SK-N-SH treated with all-trans-retinoic acid at 6 μM for 48 hours (cell line): ENCODE measurements at regions not wholly inside any gene's neighbourhood (a gene's known extent, or its start where the extent isn't known, plus 50 kb on each side); places are given as distances from the start of the nearest gene placed in this dataset.

Source experiments
- ATAC-seq: fragments of 200-7000 bp; cut with Tn5 transposase; 3 replicates; pipeline ENCODE4 v1.9.1; 2020; ENCODE audit warnings: mild to moderate bottlenecking, moderate library complexity
- ARNTL ChIP-seq: fragments of 450-650 bp; formaldehyde crosslinking; IDR thresholded peaks from 2 replicates; pipeline ENCODE4 v1.5.0; 2020; ENCODE audit warnings: low read depth, mild to moderate bottlenecking, moderate library complexity, borderline replicate concordance
- CSDC2 ChIP-seq: fragments of 250-450 bp; sonication (Bioruptor Pico); IDR thresholded peaks from 2 replicates; pipeline ENCODE4 v1.5.0; 2020; ENCODE audit warnings: mild to moderate bottlenecking, moderate library complexity
- ESRRG ChIP-seq: fragments of 250-450 bp; sonication (Bioruptor Pico); IDR thresholded peaks from 2 replicates; pipeline ENCODE4 v1.6.1; 2021; ENCODE audit warnings: mild to moderate bottlenecking
- GLIS3 ChIP-seq: fragments of 250-450 bp; sonication (Bioruptor Pico); IDR thresholded peaks from 2 replicates; pipeline ENCODE4 v1.5.0; 2020; ENCODE audit warnings: mild to moderate bottlenecking, moderate library complexity
- ISL1 ChIP-seq: fragments of 250-450 bp; sonication (Bioruptor Pico); IDR thresholded peaks from 2 replicates; pipeline ENCODE4 v2.1.2; 2022; ENCODE audit warnings: mild to moderate bottlenecking, moderate library complexity
- OSR1 ChIP-seq: fragments of 250-450 bp; sonication (Bioruptor Pico); IDR thresholded peaks from 2 replicates; pipeline ENCODE4 v1.8.0; 2022; ENCODE audit warnings: moderate library complexity, mild to moderate bottlenecking, inconsistent platforms
- PPARA ChIP-seq: fragments of 250-450 bp; sonication (Bioruptor Pico); IDR thresholded peaks from 2 replicates; pipeline ENCODE4 v1.5.0; 2020; ENCODE audit warnings: mild to moderate bottlenecking, borderline replicate concordance
- RARB ChIP-seq: fragments of 250-450 bp; sonication (Bioruptor Pico); IDR thresholded peaks from 2 replicates; pipeline ENCODE4 v1.8.0; 2021; ENCODE audit warnings: mild to moderate bottlenecking, moderate library complexity
- SNAI2 ChIP-seq: fragments of 250-450 bp; sonication (Bioruptor Pico); IDR thresholded peaks from 2 replicates; pipeline ENCODE4 v1.5.0; 2020; ENCODE audit warnings: mild to moderate bottlenecking, moderate library complexity
- TOX ChIP-seq: fragments of 250-450 bp; sonication (Bioruptor Pico); IDR thresholded peaks from 2 replicates; pipeline ENCODE4 v1.8.0; 2021; ENCODE audit warnings: mild to moderate bottlenecking, moderate library complexity, borderline replicate concordance
- ZC3H10 ChIP-seq: fragments of 250-450 bp; sonication (Bioruptor Pico); IDR thresholded peaks from 2 replicates; pipeline ENCODE4 v1.5.1; 2021; ENCODE audit warnings: mild to moderate bottlenecking, moderate library complexity
- ZFP3 ChIP-seq: fragments of 250-450 bp; sonication (Bioruptor Pico); IDR thresholded peaks from 2 replicates; pipeline ENCODE4 v1.5.0; 2020; ENCODE audit warnings: mild to moderate bottlenecking, moderate library complexity
- ZNF565 ChIP-seq: fragments of 450-650 bp; formaldehyde crosslinking; conservative IDR thresholded peaks from 2 replicates; pipeline ENCODE4 v1.5.0; 2020; ENCODE audit warnings: low read depth, mild to moderate bottlenecking, moderate library complexity
- ZNF70 ChIP-seq: fragments of 450-650 bp; formaldehyde crosslinking; IDR thresholded peaks from 2 replicates; pipeline ENCODE4 v1.5.0; 2020; ENCODE audit warnings: mild to moderate bottlenecking, moderate library complexity
- ZNF8 ChIP-seq: fragments of 450-650 bp; formaldehyde crosslinking; IDR thresholded peaks from 2 replicates; pipeline ENCODE4 v1.5.0; 2020; ENCODE audit warnings: mild to moderate bottlenecking, moderate library complexity
- TF ChIP-seq, protein P1 (sequence below): fragments of 250-450 bp; sonication (Bioruptor Pico); IDR thresholded peaks from 2 replicates; pipeline ENCODE4 v1.8.0; 2020; ENCODE audit warnings: mild to moderate bottlenecking, moderate library complexity, borderline replicate concordance
- TF ChIP-seq, protein P2 (sequence below): fragments of 250-450 bp; sonication (Bioruptor Pico); IDR thresholded peaks from 2 replicates; pipeline ENCODE4 v1.5.1; 2020; ENCODE audit warnings: low read depth, mild to moderate bottlenecking, moderate library complexity
- TF ChIP-seq, protein P3 (sequence below): fragments of 250-450 bp; sonication (Bioruptor Pico); IDR thresholded peaks from 2 replicates; pipeline ENCODE4 v1.5.0; 2020; ENCODE audit warnings: mild to moderate bottlenecking, moderate library complexity
- TF ChIP-seq, protein P4 (sequence below): fragments of 250-450 bp; sonication (Bioruptor Pico); IDR thresholded peaks from 2 replicates; pipeline ENCODE4 v1.5.1; 2021; ENCODE audit warnings: mild to moderate bottlenecking, moderate library complexity

DNA sequence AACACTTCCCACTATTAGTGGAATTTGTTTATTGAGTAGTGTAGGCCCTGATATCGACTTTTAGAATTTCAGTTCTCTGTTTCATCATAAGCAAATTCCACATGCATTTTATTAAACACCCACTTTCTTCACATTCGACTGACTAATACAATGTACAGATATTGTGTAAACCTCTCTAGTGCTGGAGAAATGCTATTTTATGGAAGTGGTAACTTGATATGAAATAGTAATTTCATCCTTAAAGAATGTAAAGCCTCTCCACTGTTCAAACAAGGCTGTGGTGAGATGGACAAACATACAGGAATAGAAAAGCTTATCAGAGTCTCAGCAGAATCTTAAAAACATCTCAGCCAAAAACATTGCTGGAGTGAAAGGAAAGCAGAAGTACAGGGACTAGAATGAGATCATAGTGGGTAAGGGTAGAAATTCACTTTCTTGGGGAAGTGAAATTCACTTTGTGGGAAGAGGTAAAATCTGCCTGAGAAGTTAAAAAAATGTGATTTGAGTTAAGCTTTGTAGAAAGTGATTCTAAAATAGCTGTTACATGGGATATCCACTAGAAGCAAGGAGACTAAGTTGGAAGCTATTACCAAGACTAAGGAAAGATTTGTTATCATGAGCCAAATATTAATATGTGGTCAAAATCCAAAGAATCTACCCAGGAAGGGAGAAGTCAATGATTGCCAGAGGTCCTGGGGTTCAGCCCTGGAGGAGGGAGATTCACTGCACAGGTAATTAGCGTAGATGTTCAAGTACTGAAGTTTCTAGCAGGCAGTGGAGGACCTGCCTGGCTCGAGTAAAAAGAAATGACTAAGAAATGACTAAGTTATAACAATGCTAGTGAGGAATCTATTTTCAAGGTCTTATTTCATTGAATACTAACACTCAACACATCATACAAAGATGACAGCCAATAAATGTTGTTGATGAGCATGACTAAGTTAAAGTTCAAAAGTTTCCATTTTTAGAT lies 398.3 kb upstream of the FAM47C start (continued):
- TF ChIP-seq ISL1 = no peak
- TF ChIP-seq PPARA (CRISPR knock-in tag) = no peak
- no peak for TF ChIP-seq ZNF565 (CRISPR knock-in tag)
- TF ChIP-seq, protein P1, sequence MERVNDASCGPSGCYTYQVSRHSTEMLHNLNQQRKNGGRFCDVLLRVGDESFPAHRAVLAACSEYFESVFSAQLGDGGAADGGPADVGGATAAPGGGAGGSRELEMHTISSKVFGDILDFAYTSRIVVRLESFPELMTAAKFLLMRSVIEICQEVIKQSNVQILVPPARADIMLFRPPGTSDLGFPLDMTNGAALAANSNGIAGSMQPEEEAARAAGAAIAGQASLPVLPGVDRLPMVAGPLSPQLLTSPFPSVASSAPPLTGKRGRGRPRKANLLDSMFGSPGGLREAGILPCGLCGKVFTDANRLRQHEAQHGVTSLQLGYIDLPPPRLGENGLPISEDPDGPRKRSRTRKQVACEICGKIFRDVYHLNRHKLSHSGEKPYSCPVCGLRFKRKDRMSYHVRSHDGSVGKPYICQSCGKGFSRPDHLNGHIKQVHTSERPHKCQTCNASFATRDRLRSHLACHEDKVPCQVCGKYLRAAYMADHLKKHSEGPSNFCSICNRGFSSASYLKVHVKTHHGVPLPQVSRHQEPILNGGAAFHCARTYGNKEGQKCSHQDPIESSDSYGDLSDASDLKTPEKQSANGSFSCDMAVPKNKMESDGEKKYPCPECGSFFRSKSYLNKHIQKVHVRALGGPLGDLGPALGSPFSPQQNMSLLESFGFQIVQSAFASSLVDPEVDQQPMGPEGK (CRISPR knock-in tag) = no peak
- TF ChIP-seq ARNTL (CRISPR knock-in tag) = no peak
- TF ChIP-seq, protein P2, sequence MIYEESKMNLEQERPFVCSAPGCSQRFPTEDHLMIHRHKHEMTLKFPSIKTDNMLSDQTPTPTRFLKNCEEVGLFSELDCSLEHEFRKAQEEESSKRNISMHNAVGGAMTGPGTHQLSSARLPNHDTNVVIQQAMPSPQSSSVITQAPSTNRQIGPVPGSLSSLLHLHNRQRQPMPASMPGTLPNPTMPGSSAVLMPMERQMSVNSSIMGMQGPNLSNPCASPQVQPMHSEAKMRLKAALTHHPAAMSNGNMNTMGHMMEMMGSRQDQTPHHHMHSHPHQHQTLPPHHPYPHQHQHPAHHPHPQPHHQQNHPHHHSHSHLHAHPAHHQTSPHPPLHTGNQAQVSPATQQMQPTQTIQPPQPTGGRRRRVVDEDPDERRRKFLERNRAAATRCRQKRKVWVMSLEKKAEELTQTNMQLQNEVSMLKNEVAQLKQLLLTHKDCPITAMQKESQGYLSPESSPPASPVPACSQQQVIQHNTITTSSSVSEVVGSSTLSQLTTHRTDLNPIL (CRISPR knock-in tag) = no peak

DNA sequence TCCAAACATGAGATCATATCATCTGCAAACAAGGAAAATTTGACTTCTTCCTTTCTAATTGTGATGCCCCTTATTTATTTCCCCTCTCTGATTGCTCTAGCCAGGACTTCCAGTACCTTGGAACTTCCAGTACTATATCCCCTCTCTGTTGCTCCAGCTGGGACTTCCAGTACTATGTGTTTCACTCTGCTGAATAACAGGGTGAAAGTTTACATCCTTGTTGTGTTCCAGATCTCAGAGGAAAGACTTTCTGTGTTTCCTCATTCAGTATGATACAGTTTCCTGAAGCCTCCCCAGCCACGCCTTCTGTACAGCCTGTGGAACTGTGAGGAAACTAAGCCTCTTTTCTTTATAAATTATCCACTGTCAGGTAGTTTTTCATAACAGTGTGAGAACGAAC lies 381.3 kb upstream of the FAM47C start:
- TF ChIP-seq TOX (CRISPR knock-in tag) (no peak), ZC3H10 (no peak), PPARA (CRISPR knock-in tag) (no peak), CSDC2 (CRISPR knock-in tag) (no peak), ZFP3 (CRISPR knock-in tag) (no peak), ZNF8 (CRISPR knock-in tag) (no peak), GLIS3 (CRISPR knock-in tag) (no peak), SNAI2 (no peak), ZNF70 (CRISPR knock-in tag) (no peak), RARB (CRISPR knock-in tag) (no peak), ARNTL (CRISPR knock-in tag) (no peak)
- TF ChIP-seq, protein P1 (CRISPR knock-in tag) = no peak
- TF ChIP-seq, protein P3, sequence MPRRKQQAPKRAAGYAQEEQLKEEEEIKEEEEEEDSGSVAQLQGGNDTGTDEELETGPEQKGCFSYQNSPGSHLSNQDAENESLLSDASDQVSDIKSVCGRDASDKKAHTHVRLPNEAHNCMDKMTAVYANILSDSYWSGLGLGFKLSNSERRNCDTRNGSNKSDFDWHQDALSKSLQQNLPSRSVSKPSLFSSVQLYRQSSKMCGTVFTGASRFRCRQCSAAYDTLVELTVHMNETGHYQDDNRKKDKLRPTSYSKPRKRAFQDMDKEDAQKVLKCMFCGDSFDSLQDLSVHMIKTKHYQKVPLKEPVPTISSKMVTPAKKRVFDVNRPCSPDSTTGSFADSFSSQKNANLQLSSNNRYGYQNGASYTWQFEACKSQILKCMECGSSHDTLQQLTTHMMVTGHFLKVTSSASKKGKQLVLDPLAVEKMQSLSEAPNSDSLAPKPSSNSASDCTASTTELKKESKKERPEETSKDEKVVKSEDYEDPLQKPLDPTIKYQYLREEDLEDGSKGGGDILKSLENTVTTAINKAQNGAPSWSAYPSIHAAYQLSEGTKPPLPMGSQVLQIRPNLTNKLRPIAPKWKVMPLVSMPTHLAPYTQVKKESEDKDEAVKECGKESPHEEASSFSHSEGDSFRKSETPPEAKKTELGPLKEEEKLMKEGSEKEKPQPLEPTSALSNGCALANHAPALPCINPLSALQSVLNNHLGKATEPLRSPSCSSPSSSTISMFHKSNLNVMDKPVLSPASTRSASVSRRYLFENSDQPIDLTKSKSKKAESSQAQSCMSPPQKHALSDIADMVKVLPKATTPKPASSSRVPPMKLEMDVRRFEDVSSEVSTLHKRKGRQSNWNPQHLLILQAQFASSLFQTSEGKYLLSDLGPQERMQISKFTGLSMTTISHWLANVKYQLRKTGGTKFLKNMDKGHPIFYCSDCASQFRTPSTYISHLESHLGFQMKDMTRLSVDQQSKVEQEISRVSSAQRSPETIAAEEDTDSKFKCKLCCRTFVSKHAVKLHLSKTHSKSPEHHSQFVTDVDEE (CRISPR knock-in tag) = no peak
- TF ChIP-seq, protein P2 (CRISPR knock-in tag) = no peak
- TF ChIP-seq, protein P4, sequence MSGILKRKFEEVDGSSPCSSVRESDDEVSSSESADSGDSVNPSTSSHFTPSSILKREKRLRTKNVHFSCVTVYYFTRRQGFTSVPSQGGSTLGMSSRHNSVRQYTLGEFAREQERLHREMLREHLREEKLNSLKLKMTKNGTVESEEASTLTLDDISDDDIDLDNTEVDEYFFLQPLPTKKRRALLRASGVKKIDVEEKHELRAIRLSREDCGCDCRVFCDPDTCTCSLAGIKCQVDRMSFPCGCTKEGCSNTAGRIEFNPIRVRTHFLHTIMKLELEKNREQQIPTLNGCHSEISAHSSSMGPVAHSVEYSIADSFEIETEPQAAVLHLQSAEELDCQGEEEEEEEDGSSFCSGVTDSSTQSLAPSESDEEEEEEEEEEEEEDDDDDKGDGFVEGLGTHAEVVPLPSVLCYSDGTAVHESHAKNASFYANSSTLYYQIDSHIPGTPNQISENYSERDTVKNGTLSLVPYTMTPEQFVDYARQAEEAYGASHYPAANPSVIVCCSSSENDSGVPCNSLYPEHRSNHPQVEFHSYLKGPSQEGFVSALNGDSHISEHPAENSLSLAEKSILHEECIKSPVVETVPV (CRISPR knock-in tag) = no peak
- ATAC-seq = no peak

DNA sequence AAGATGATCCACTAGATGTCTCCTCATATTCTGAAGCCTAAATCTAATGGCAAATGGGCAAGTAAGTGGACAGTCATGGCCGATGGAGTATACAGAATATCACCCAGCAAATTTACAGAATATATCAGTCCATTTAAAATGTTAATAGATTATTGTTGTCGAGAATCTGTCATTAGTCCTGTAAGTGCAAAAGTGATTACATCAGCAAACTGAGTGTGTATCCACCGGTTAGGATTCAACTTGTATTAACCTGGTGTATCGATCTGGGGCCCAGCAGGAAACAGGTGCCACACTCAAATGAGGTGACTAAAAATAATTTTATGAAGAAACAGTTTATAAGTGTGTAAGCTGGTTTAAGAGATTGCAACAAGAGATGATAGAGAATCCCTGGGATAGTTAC lies 367.9 kb upstream of the FAM47C start:
- no peak; the same call in 2 of the 3 replicates for ATAC-seq
- no peak for TF ChIP-seq ZC3H10
- TF ChIP-seq, protein P3 (CRISPR knock-in tag) = no peak
- TF ChIP-seq ESRRG = no peak
- TF ChIP-seq ARNTL (CRISPR knock-in tag) = no peak
- TF ChIP-seq SNAI2 = no peak
- TF ChIP-seq, protein P2 (CRISPR knock-in tag) = no peak
- no peak for TF ChIP-seq ZNF8 (CRISPR knock-in tag)
- TF ChIP-seq OSR1 (CRISPR knock-in tag) = no peak
